GM23248 (cell line): ENCODE measurements at regions not wholly inside any gene's neighbourhood (a gene's known extent, or its start where the extent isn't known, plus 50 kb on each side); places are given as distances from the start of the nearest gene placed in this dataset.

Source experiments
- EZH2 ChIP-seq: fragments of 200-600 bp; sonication (generic); IDR thresholded peaks from 2 replicates; pipeline ENCODE4 v1.6.1; 2018; ENCODE audit warnings: antibody characterized with exemption, mild to moderate bottlenecking; ENCODE audit not compliant: insufficient read depth, poor library complexity, severe bottlenecking
- EZH2phosphoT487 ChIP-seq: fragments of 200-600 bp; sonication (generic); IDR thresholded peaks from 2 replicates; pipeline ENCODE4 v1.6.1; 2018; ENCODE audit warnings: antibody characterized with exemption, moderate library complexity, mild to moderate bottlenecking, low read depth; ENCODE audit not compliant: insufficient read depth

DNA sequence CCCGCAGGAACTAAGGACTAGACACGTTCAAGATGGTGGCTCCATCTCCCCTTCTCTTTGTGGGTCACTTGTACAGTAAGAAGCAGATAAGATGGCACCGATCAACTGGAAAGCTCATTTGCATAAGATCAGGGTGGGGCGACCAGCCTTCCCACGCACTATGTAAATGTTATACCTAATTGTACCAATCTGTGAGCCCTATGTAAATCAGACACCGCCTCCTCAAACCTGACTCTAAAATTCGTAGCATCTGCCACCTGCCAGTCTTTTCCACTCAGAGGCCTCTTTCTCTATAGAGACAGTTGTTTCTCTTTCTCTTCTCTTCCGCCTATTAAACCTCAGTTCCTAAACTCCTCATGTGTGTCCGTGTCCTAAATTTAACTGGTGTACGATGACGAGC lies 324.5 kb downstream of the PHF14 start:
- TF ChIP-seq EZH2phosphoT487, result no peak
- TF ChIP-seq EZH2, result no peak
